Tongue (tissue), 1 donor: ENCODE measurements at regions not wholly inside any gene's neighbourhood (a gene's known extent, or its start where the extent isn't known, plus 50 kb on each side); places are given as distances from the start of the nearest gene placed in this dataset.
"Not testable (repeated sequence)": the region's sequence is repeated elsewhere in the genome, so short reads cannot be mapped to it uniquely, and the experiment has no call there.

ENCODE experiments used
- DNase-seq: peaks from one replicate; pipeline ENCODE4 v3.0.0-alpha.2; 2015

GRCh38 chr13:100811024-100811865 lies 136.7 kb upstream of the TMTC4 start:
- no peak for DNase-seq

- DNase-seq = no peak
Observed at GRCh38 chr13:100810481-100810880, 135.9 kb upstream of the TMTC4 start.

GRCh38 chr13:100809856-100810255 lies 135.3 kb upstream of the TMTC4 start:
- DNase-seq = no peak

GRCh38 chr13:100809129-100809390 lies 134.5 kb upstream of the TMTC4 start:
- DNase-seq = no peak

GRCh38 chr13:100808330-100809128 lies 133.9 kb upstream of the TMTC4 start:
- DNase-seq = no peak

GRCh38 chr13:100803091-100803490 lies 128.5 kb upstream of the TMTC4 start:
- no peak for DNase-seq

GRCh38 chr13:100800283-100800875 lies 125.8 kb upstream of the TMTC4 start:
- DNase-seq = no peak

GRCh38 chr13:100798739-100799361 lies 124.3 kb upstream of the TMTC4 start:
- DNase-seq = no peak

GRCh38 chr13:100797921-100798320 lies 123.3 kb upstream of the TMTC4 start:
- DNase-seq = no peak

- no peak for DNase-seq
Observed at GRCh38 chr13:100796463-100796862, 121.9 kb upstream of the TMTC4 start.

- no peak for DNase-seq
Observed at GRCh38 chr13:100794575-100794974, 120.0 kb upstream of the TMTC4 start.

GRCh38 chr13:100790405-100790804 lies 115.8 kb upstream of the TMTC4 start:
- DNase-seq = no peak

GRCh38 chr13:100789968-100790367 lies 115.4 kb upstream of the TMTC4 start:
- DNase-seq = no peak

- DNase-seq = peak; percentile 27
Observed at GRCh38 chr13:100789481-100789880, 114.9 kb upstream of the TMTC4 start.

- no peak for DNase-seq
Observed at GRCh38 chr13:100789025-100789424, 114.4 kb upstream of the TMTC4 start.

- DNase-seq = no peak
Observed at GRCh38 chr13:100788540-100788939, 113.9 kb upstream of the TMTC4 start.

GRCh38 chr13:100787899-100788298 lies 113.3 kb upstream of the TMTC4 start:
- DNase-seq = no peak

GRCh38 chr13:100776686-100777085 lies 102.1 kb upstream of the TMTC4 start:
- DNase-seq = not testable (repeated sequence)

- DNase-seq = no peak
Observed at GRCh38 chr13:100773923-100774663, 99.5 kb upstream of the TMTC4 start.

- no peak for DNase-seq
Observed at GRCh38 chr13:100773429-100773828, 98.8 kb upstream of the TMTC4 start.

- DNase-seq = no peak
Observed at GRCh38 chr13:100767192-100767591, 92.6 kb upstream of the TMTC4 start.

- DNase-seq = not testable (repeated sequence)
Observed at GRCh38 chr13:100766570-100766969, 92.0 kb upstream of the TMTC4 start.
